Stimulated activated naive CD4-positive, alpha-beta T cell (primary cell): ENCODE measurements at regions not wholly inside any gene's neighbourhood (a gene's known extent, or its start where the extent isn't known, plus 50 kb on each side); places are given as distances from the start of the nearest gene placed in this dataset.

Source experiments
- DNase-seq, 6 experiments: peaks; one replicate each; lab custom pipeline; 2025; lab: John Stamatoyannopoulos, UW

DNA sequence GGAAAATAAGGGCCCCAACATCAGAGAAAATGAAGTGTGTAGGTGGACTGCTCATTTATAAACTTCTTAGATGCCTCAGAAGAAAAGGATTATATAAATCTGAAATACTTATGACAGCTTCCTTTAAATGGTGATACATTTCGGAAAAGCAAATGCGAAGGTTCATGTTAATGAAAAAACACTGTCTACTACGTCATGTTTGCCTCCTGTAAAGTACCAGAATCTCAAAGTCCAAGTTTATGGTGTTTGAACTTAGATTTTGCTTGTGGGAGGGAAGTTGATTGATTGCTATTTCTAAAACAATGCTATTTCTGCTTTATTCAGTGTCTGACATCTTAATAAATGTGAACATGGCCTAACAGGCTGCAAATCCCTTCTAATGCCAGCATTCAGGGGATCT, 514.6 kb downstream of the ZNF608 start:
- DNase-seq = no peak

DNA sequence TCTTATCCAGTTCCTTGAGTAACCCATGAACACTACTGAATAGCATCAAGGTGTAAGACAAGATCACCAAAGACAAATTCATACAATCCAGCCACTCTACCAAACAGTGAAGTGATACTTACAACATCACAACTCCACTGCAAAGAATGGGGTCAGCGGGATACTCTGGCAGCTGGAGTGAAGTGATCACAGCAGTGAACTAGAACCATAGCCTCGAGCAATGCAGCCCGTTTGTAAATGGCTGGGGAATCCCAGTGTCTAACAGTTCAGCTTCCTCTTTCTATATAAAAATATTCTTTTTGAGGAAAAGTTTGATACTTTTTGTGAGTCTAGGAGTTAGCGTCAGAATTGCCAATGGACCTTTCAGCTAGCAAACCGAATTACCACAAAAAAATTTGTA, 515.2 kb downstream of the ZNF608 start:
- DNase-seq = no peak

DNA sequence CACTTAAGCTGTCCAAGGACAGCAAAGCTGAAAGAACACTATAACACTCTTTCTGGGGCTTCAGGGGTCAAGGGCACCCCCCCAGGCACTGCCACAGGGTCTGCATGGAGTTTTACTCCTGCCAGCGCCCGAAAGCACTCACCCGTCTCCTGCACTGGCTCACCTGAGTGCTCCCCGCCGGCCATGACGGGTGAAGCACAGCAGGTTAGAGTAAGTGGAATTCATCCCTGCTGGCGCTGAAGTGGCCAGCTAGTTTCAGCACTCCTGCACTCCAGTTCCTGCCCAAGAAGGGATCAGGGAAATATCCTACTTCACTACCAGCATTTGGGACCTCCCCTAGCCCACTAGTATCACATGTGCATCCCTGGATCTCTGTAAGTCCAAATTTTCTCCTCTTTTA, 516.0 kb downstream of the ZNF608 start:
- no peak for DNase-seq

DNA sequence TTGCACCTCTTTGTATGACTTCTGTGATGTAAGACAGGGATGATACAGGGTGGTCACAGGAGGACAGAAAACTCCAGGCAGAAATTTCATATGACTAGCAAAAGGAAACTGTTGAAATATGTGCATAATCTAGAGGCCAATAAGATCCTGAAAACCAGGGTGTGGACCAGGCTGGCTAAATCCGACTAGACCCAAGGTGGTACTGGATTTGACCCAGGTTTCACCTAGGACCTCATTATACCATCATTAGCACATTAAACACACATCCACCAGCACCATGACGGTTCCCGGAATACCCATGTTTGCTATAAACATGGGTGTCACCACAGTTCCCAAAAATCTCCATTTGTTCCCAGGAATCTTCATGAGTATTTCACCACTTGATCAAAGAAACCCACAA, 517.1 kb downstream of the ZNF608 start:
- no peak for DNase-seq

DNA sequence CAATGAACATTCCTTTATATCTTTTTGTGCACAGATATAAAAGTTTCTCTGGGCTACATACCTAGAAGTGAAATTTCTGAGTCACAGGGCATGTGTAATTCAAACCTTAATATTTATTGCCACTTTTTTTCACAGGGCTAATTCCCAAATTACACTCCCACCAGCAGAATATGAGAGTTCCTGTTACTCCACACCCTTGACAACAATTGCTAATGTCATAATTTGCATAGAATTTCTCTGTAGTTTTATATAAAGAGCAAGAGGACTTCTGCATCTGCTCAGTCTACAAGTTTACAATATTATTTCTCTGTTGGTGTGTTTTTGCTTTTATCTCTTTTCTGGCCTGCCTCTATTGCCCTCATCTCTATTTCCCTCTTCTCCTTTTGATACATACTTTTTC, 518.5 kb downstream of the ZNF608 start:
- DNase-seq = no peak

DNA sequence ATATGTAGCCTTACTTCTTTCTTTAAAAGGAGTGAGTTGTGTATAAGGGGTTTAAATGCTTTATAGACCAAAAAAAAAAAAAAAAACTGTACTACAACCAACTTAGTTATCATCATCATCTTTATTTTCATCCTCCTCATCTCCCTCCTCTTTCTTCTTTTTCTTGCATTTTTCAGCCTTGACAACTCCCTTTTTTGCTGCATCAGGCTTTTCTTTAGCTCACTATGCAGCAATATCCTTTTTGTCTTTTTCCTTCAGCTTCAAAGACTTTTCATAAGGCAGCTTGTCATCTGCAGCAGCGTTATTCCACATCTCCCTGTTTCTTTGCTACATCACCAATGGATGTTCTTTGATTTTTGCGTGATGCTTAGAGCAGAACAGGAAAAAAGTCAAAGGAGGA, 526.0 kb downstream of the ZNF608 start:
- DNase-seq = no peak

DNA sequence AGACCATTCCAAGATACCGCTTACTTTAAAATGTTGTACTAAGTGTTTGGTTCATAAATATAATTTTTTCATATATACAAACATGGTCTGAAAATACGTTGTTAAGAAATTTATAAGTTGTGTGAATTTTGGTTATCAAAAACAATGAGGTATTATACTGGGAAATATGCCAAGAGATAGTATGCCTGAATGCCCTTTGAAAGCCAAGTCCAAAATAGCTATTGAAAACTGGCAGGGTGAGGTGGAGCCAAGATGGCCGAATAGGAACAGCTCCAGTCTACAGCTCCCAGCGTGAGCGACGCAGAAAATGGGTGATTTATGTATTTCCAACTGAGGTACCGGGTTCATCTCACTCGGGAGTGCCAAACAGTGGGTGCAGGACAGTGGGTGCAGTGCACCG, 533.5 kb downstream of the ZNF608 start:
- no peak for DNase-seq

DNA sequence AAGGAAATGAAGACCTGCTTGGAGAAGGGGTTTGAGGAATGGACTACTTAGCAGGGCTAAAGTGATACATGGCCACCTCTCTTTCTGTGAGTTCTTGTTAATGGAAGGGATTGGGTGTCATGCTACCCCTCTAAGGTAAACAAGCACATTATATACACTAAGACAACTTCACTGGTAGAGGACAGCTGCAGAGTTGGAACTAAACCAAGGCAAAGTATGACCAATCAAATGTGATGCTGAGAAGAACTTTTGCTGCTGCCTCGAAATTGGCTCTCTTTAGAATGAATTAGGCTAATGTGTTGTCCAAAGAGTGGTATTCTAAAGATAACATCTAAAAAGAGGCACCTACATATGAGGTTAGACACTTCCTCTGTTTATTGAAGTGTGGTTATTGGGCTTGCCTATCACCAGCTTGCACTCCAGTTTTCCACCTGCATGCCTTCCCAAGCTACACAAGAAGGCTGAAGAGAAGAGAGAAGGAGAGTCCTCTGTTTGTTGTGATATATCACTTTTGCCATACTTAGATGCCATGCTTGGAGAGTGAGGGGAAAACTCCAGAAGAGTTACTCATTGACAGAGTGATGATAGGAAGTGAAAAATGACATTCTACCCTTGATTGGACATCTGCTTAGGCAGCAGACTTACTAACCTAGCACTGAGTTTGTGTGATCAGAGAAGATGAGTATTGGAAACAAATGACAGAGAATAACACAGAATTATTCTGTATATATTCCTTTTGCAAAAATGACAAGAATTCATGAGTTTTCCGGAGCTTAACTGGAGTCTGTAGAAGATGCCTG, 536.1 kb downstream of the ZNF608 start:
- no peak for DNase-seq

DNA sequence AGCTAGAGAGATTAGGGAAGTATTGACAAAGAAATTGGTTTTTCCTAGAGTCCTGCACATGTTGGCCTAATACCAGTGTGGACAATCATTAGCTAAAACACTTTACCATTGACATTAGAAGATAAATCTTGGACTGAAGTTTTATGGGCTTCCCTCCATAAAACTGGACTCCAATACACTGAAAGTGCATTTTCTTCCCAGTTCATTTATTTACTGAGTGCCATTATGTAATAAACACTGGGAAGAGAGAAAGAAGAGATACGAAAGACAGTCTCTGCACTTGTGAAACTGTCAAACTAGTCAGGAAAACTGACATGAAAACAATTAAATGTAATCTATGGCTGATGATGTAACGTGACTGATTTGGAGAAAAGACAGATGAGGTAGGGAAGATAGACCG, 539.3 kb downstream of the ZNF608 start:
- no peak for DNase-seq

DNA sequence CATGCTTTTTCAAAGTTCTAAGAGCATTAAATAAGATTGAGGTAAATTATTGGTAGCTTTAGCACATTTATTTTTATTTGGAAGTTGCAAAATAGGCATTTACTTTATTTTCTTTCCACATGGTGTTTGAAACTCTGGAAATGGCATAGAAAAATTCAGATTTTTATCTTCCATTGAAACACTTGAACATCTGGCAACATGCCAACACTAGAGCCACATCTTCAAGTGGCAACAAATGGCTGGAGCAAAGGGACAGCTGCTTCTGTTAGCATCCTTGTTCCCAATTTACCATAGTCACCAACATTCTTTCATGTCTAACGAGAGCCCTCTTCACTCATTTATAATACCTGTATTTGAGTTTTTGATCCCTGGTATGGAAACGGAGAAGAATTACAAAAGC, 539.9 kb downstream of the ZNF608 start:
- no peak for DNase-seq

DNA sequence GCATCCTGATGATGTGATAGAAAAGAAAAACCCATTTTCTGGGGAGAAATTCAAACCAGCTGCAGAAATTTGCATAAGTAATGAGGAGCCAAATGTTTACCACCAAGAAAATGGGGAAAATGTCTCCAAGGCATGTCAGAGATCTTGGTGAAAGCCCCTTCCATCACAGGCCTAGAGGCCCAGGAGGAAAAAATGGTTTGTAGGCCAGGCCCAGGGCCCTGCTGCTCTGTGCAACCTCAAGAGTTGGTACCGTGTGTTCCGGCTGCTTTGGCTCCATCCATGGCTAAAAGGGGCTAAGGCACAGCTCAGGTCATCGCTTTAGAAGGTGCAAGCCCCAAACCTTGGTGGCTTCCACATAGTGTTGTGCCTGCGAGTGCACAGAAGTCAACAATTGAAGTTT, 543.1 kb downstream of the ZNF608 start:
- DNase-seq = no peak

DNA sequence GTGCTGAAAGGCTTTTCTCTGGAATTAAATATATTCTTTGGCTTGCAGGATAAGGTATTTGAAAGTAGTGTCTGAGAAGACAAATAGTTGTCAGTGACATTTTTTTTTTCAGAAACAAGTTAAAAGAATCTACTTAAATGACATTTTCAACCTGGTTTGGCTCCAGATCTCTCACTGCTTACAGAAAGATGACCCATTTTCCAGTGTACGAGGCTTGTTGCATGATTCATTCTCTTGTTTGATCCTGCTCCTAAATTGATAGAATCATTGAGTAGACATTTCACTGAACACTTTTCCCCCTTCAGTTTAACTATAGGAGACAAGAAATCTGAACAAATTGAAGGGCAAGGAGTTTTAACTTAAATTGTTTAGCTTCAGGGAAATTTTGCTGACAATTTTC, 546.1 kb downstream of the ZNF608 start:
- no peak for DNase-seq

DNA sequence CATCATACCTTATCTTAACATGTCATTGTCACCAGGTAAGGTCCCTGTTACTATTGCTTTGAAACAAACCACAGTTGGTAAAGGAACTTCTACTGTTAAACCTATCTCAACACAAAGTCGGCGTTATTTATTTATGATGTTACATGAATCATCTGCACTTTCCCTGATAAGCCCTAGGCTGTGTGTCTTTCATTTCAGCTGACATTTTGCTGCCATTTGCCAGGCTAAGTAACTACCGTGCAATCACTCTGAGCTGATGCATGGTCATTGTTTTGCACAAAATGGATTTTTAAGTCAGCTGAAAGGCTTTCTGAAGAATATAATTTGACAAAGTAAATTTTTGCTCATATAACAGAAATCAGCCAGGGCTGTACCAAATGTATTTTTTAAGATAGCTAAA, 546.5 kb downstream of the ZNF608 start:
- DNase-seq = no peak

DNA sequence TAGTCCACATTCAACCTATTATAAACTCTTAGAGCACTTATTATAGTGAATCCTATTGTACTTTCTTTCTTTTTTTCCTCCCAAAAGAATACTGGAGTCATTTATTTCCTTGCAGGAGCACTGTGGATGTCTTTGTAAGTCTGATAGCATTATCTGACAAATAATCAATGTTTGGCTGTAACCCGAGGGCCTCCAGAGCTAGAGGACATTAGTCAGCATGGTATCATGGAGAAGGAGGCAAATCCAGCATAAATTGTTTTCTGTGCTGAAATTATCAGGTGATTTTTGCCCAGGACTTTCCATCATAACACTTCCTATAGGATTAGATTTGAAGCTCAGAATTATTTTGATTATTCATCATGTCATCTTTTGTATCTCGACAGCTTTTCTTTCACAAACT, 551.0 kb downstream of the ZNF608 start:
- no peak for DNase-seq

DNA sequence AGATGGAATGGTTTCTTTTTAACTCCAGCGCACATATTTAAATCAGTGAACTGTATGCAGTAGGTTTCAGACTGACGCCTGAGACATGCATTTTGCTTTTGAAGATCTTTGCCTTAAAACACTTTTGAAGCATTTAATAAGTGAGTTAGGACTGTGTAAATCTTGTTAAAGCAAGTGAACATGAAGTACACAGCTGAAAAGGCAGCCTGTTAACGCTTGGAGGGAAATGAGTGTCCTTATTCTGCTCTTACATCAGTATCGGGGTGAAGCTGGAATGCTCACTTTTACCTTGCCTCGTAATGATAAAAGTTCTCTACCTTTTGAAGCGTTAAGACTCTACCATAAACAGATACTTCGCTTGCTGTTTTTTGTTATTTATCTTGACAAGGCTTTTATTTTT, 552.2 kb downstream of the ZNF608 start:
- DNase-seq = no peak

DNA sequence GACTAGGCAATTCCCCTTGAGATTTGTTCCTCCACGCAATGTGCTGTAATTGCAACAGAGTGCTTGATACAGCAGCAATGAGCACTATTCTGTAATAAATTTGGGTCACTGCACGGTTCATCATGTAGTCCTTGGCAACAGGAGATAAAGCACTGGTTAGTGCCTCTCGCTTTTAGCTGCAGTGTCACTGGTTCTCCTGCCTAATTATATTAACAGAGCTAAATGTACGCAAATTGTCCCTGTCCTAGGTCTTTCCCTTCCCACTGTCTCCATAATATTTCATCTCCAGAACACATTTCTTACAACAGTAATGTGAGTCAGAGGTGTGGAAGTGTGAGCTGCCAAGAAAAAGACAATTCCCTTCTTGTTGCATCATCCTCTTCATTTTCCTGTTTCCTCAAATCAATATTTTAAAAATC, 553.1 kb downstream of the ZNF608 start:
- no peak for DNase-seq

DNA sequence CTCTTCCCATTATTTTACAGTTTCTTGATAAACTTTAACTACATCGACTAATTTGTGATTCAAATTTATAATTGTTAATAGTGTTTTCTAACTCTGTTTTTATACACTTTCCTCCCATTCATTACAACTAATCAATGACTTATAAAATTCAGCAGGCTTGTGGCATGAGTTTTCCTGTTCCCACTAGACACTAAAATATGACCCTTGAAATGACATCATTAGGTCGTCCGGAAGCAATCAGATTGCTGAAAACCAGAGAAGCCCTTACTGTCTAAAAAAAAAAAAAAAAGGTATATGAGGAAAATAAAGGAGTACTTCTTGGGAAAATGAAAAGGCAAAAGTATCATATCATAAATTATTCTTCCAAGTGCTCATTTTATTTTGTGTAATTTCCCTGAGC, 553.7 kb downstream of the ZNF608 start:
- no peak for DNase-seq

DNA sequence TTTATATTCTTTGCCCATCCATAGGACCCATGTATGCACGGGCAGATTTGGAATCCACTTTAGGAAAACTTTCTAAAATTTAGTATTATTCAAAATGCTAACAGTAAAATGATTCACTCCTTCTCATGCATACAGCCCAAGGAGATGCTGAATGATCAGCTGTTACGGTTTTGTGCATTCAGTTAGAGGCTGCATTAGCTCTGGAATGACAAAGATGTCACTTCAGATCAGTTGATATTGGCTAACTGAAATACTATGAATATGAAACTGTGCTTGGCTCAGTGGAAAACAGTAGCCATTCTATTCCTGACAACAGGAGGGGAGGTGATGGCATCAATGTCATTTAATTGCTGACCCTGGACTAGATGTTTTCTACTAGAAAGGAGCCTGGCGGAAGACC, 560.7 kb downstream of the ZNF608 start:
- DNase-seq = no peak

DNA sequence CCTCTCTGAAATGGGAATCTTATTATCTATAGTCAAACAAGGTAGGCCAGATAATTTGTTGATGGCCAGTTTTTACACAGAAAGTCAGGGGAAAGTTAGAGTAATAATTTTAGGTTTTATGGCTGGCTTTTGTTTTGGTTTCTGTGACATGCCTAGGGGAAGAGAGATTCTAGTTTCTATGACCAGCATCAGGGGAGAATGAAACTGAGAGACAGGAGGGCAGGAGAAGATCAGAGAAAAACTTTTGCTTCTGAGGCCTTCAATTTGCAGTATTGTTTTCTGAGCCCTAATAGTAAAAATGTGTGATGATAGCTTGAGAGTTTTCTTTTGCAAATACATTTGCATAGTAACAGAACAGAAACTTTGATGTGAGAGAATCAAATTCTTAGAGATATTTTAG, 564.3 kb downstream of the ZNF608 start:
- no peak for DNase-seq

DNA sequence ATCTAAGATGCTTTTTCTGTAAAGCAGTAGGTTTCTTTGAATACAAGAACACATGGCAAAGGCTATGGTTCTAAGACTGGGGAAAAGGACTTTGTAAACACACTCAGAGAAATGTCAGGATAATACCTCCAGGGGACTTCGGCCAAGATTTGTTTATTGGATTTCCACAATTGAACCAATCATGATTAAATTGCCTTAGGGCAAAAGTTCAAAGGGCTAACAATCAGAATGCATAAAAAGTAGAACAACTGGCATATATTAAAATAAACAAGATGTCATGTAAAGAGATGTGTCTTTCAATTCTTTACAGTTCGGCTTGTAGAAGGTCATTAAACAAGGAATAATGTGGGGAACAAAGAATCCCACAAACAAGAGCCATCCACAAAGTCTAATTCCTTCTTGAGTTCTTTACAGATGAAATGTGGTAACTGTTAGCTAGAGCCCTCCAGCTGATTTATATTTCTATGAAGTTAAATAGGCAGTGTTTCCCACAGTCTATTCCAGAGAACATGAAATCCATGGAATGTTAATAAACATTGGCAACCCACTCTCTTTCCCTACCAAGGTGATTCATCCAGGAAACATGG, 565.5 kb downstream of the ZNF608 start:
- no peak for DNase-seq

DNA sequence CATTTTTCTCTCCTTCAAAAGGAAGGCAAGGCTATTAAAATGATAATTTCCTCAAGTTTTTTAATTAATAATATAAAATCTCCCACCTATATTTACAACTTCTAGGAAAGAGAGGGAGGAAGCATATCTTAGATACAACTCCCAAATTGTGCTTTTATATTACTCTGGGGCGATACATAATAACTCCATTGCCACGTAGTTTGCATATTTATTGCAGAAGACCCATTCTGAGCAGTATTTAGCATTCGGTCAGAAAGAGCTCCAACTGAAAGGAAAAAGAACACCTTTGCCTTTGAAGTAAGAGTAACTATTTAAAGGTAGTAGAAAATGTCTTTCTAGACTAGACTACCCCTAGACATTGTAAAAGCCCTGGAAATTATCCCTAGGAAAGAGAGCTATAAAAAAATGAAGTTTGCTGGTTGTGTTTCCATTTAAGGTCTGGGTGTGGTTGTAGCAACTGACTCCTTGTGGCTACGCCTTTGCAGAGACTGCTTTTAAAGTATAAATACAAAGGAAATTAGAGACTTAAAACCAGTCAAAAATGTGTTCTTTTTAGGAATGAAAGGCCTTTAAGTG, 566.1 kb downstream of the ZNF608 start:
- DNase-seq = no peak

DNA sequence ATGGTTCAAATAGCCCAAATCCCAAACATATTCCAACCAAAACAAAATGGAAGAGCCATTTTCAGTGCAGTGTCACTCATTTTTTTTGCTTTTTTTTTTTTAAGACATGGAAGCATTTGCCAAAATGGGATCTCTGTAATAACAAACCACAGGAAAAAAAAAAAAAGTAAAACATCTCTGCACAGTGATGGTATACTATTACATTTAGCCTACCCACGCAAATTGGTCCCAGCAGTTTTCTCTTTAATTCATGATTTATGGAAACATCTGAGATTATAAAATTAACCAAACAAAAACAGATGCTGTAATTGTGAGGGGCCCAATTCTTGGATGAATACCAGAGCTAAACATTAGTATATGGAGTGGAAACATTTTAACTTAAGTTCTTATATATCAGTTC, 566.6 kb downstream of the ZNF608 start:
- no peak for DNase-seq

DNA sequence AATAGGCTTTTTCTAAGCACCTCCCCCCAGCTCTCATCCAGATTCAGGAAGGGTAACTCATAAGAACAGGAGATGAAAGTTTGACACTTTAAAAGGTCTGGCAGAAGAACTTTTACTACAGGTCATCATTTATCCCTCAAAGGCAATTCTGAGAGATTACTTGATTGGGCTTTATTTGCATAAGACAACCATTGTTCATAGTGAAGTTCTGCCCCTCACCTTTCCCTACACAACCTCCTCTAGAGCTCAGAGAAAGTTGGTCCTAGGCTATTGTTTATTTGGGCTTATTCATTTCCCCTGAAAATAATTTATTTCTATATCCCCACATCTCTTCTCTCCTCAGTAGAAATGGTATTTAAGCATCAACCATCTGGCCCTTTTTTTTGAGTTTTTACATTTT, 568.4 kb downstream of the ZNF608 start:
- no peak for DNase-seq

DNA sequence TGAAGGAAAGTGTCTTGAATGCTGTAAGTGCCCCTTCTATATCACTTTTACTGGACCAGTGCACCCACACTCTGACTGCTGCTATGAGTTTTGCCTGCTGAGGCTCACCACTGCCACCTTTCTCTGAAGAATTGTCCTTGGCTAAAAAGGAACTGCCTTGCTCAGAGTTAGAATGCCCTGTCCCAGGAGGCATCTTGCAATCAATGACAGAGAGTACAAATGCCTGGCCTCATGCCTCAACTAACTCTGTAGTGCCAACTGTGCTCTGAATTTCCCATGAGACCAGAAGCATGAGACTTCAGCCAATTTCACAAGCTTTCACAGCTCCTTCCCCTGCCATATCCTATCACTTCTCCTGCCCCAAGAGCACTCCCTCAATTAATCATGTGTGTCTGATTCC, 569.7 kb downstream of the ZNF608 start:
- DNase-seq = no peak
